ENCODE measurements at regions not wholly inside any gene's neighbourhood (a gene's known extent, or its start where the extent isn't known, plus 50 kb on each side); places are given as distances from the start of the nearest gene placed in this dataset.

GRCh38 chr22:25368271-25368670 is 148.8 kb downstream of the CRYBB2 start:
- DNase-seq: no peak

GRCh38 chr22:25369041-25369440 is 149.6 kb downstream of the CRYBB2 start:
- no peak for DNase-seq

- no peak for DNase-seq
Observed at GRCh38 chr22:25370322-25370721, 150.9 kb downstream of the CRYBB2 start.

- DNase-seq: no peak
Observed at GRCh38 chr22:25372000-25372595, 152.7 kb downstream of the CRYBB2 start.

- DNase-seq: no peak
Observed at GRCh38 chr22:25373961-25374360, 154.5 kb downstream of the CRYBB2 start.

GRCh38 chr22:25374869-25375268 is 155.4 kb downstream of the CRYBB2 start:
- no peak for DNase-seq

- DNase-seq: no peak
Observed at GRCh38 chr22:25375683-25376082, 156.2 kb downstream of the CRYBB2 start.

GRCh38 chr22:25377699-25378098 is 158.3 kb downstream of the CRYBB2 start:
- no peak for DNase-seq

- DNase-seq: no peak
Observed at GRCh38 chr22:25380122-25380747, 160.8 kb downstream of the CRYBB2 start.

GRCh38 chr22:25382762-25383161 is 163.3 kb downstream of the CRYBB2 start:
- DNase-seq: no peak

- no peak for DNase-seq
Observed at GRCh38 chr22:25383278-25383820, 163.9 kb downstream of the CRYBB2 start.

GRCh38 chr22:25383892-25384291 is 164.5 kb downstream of the CRYBB2 start:
- DNase-seq: no peak

- no peak for DNase-seq
Observed at GRCh38 chr22:25386538-25386884, 167.1 kb downstream of the CRYBB2 start.

GRCh38 chr22:25388415-25388814 is 169.0 kb downstream of the CRYBB2 start:
- no peak for DNase-seq

GRCh38 chr22:25388866-25389540 is 169.6 kb downstream of the CRYBB2 start:
- no peak for DNase-seq

GRCh38 chr22:25389541-25389919 is 170.1 kb downstream of the CRYBB2 start:
- no peak for DNase-seq

GRCh38 chr22:25390297-25391240 is 171.1 kb downstream of the CRYBB2 start:
- DNase-seq: no peak

- no peak for DNase-seq
Observed at GRCh38 chr22:25392584-25392983, 171.9 kb upstream of the GRK3 start.

GRCh38 chr22:25393121-25393805 is 171.2 kb upstream of the GRK3 start:
- no peak for DNase-seq

- DNase-seq: no peak
Observed at GRCh38 chr22:25395468-25395867, 169.0 kb upstream of the GRK3 start.

GRCh38 chr22:25395915-25396314 is 168.6 kb upstream of the GRK3 start:
- DNase-seq: no peak

GRCh38 chr22:25396615-25397200 is 167.8 kb upstream of the GRK3 start:
- DNase-seq: no peak
